GM12891 (cell line): ENCODE measurements at regions not wholly inside any gene's neighbourhood (a gene's known extent, or its start where the extent isn't known, plus 50 kb on each side); places are given as distances from the start of the nearest gene placed in this dataset.

Source experiments
- POLR2A ChIP-seq: IDR thresholded peaks from 2 replicates; pipeline ENCODE4 v1.6.1; 2011; ENCODE audit warnings: low read depth, low read length, control low read depth
- POLR2AphosphoS5 ChIP-seq: IDR thresholded peaks from 2 replicates; pipeline ENCODE4 v1.6.1; 2011; ENCODE audit warnings: low read depth, low read length, control low read depth
- POU2F2 ChIP-seq: IDR thresholded peaks from 2 replicates; pipeline ENCODE4 v1.6.1; 2011; ENCODE audit warnings: low read depth, mild to moderate bottlenecking, control low read depth, low read length, moderate library complexity
- SPI1 ChIP-seq: IDR thresholded peaks from 2 replicates; pipeline ENCODE4 v1.6.1; 2011; ENCODE audit warnings: low read depth, low read length, control low read depth
- TAF1 ChIP-seq: IDR thresholded peaks from 2 replicates; pipeline ENCODE4 v1.6.1; 2011; ENCODE audit warnings: low read depth, low read length, control low read depth

GRCh38 chr16:76824791-76825190 lies 366.2 kb upstream of the MON1B start:
- TF ChIP-seq POU2F2 (no peak), SPI1 (no peak), TAF1 (no peak), POLR2AphosphoS5 (no peak), POLR2A (no peak)
